ENCODE measurements at regions not wholly inside any gene's neighbourhood (a gene's known extent, or its start where the extent isn't known, plus 50 kb on each side); places are given as distances from the start of the nearest gene placed in this dataset.

- TF ChIP-seq CTCF (IDR thresholded peaks at IDR 0.05 in 2 of 3, conservative IDR thresholded peaks at IDR 0.05 in 1 of 3; ENCODE audit: control insufficient read depth in 2 of 3, extremely low read depth in 1 of 3, insufficient read depth in 1 of 3, low read depth in 3 of 3, low read length in 3 of 3) (no peak), NR2C2 (IDR thresholded peaks at IDR 0.05; ENCODE audit: borderline replicate concordance, control insufficient read depth, insufficient read length, low read depth) (no peak), EZH2 (IDR thresholded peaks at IDR 0.05; ENCODE audit: borderline replicate concordance, control insufficient read depth, low read depth, low read length) (no peak), POLR2A (IDR thresholded peaks at IDR 0.05; ENCODE audit: low read depth, low read length) (no peak)
These were observed 540.1 kb upstream of the CHAC2 start for GRCh38 chr2:53227535-53227934.
